ENCODE measurements at regions not wholly inside any gene's neighbourhood (a gene's known extent, or its start where the extent isn't known, plus 50 kb on each side); places are given as distances from the start of the nearest gene placed in this dataset.

- TF ChIP-seq CTCF (IDR thresholded peaks at IDR 0.05; ENCODE audit: insufficient read depth, low read length) (no peak), REST (IDR thresholded peaks at IDR 0.05; ENCODE audit: insufficient replicate concordance, low read depth) (no peak), GABPA (IDR thresholded peaks at IDR 0.05; ENCODE audit: low read depth) (no peak), POLR2AphosphoS5 (IDR thresholded peaks at IDR 0.05; ENCODE audit: low read depth) (no peak), SPI1 (IDR thresholded peaks at IDR 0.05; ENCODE audit: borderline replicate concordance, low read depth) (no peak)
Measured at GRCh38 chr2:65818873-65819451, 386.6 kb upstream of the SPRED2 start.

Data from HL-60 (cell line).